WTC11 (cell line): ENCODE measurements at regions not wholly inside any gene's neighbourhood (a gene's known extent, or its start where the extent isn't known, plus 50 kb on each side); places are given as distances from the start of the nearest gene placed in this dataset.

Source experiments
- ATAC-seq: fragments of 200-7000 bp; cut with Tn5 transposase; 2 replicates; pipeline ENCODE4 v1.10.0; 2021; ENCODE audit warnings: mild to moderate bottlenecking, moderate library complexity
- CTCF ChIA-PET: fragments of 300-600 bp; sonication (Branson Sonifier 250); formaldehyde crosslinking; loops from one replicate; lab custom pipeline; 2021; ENCODE audit warnings: antibody characterized with exemption; lab: Charles Lee
- POLR2A ChIA-PET: fragments of 350-600 bp; sonication (Branson Sonifier 250); formaldehyde crosslinking; loops from one replicate; lab custom pipeline; 2021; ENCODE audit warnings: antibody characterized with exemption; lab: Charles Lee
- DNase-seq: peaks from one replicate; pipeline ENCODE4 v3.0.0; 2021; ENCODE audit warnings: low spot score
- H3K27ac Mint-ChIP-seq: 2 replicates; pipeline ENCODE4 v1.8.0; 2021; ENCODE audit warnings: mixed read lengths
- H3K27me3 Mint-ChIP-seq: 2 replicates; pipeline ENCODE4 v1.8.0; 2021; ENCODE audit warnings: low read depth, mild to moderate bottlenecking, moderate library complexity, mixed read lengths
- H3K36me3 Mint-ChIP-seq: 2 replicates; pipeline ENCODE4 v1.8.0; 2021; ENCODE audit warnings: mixed read lengths
- H3K4me1 Mint-ChIP-seq: 2 replicates; pipeline ENCODE4 v1.8.0; 2022; ENCODE audit warnings: mixed read lengths
- H3K4me3 Mint-ChIP-seq: 2 replicates; pipeline ENCODE4 v1.8.0; 2021; ENCODE audit warnings: mild to moderate bottlenecking, moderate library complexity, mixed read lengths
- H3K9me3 Mint-ChIP-seq: 2 replicates; pipeline ENCODE4 v1.8.0; 2021; ENCODE audit warnings: mixed read lengths
- CREM ChIP-seq: sonication (generic); formaldehyde crosslinking; IDR thresholded peaks from 2 replicates; pipeline ENCODE4 v1.8.1; 2022; ENCODE audit warnings: mild to moderate bottlenecking, missing genetic modification reagents, moderate library complexity
- ELF4 ChIP-seq: sonication (generic); formaldehyde crosslinking; IDR thresholded peaks from 2 replicates; pipeline ENCODE4 v1.8.1; 2022; ENCODE audit warnings: low read depth, mild to moderate bottlenecking, moderate library complexity, missing genetic modification reagents
- FOXJ3 ChIP-seq: sonication (generic); formaldehyde crosslinking; IDR thresholded peaks from 2 replicates; pipeline ENCODE4 v1.9.0; 2021; ENCODE audit warnings: missing genetic modification reagents, mild to moderate bottlenecking, borderline replicate concordance
- GABPB1 ChIP-seq: sonication (generic); formaldehyde crosslinking; IDR thresholded peaks from 2 replicates; pipeline ENCODE4 v1.8.1; 2023; ENCODE audit warnings: mild to moderate bottlenecking, missing genetic modification reagents
- GRHL2 ChIP-seq: fragments of 250-450 bp; sonication (Bioruptor Pico); IDR thresholded peaks from 2 replicates; pipeline ENCODE4 v1.8.0; 2022; ENCODE audit warnings: mild to moderate bottlenecking, moderate library complexity; ENCODE audit not compliant: insufficient replicate concordance, severe bottlenecking
- GTF2I ChIP-seq: fragments of 250-450 bp; sonication (Bioruptor Pico); conservative IDR thresholded peaks from 2 replicates; pipeline ENCODE4 v1.4.0; 2021; ENCODE audit warnings: mild to moderate bottlenecking
- KAT7 ChIP-seq: sonication (generic); formaldehyde crosslinking; IDR thresholded peaks from 2 replicates; pipeline ENCODE4 v1.8.1; 2023; ENCODE audit warnings: missing genetic modification reagents, mild to moderate bottlenecking, borderline replicate concordance
- MXD4 ChIP-seq: fragments of 250-450 bp; sonication (Bioruptor Pico); IDR thresholded peaks from 2 replicates; pipeline ENCODE4 v1.8.0; 2021; ENCODE audit warnings: mild to moderate bottlenecking, moderate library complexity, borderline replicate concordance
- MYBL2 ChIP-seq: sonication (generic); formaldehyde crosslinking; IDR thresholded peaks from 2 replicates; pipeline ENCODE4 v1.8.1; 2023; ENCODE audit warnings: mild to moderate bottlenecking, moderate library complexity, missing genetic modification reagents
- NFYB ChIP-seq: sonication (generic); formaldehyde crosslinking; conservative IDR thresholded peaks from 2 replicates; pipeline ENCODE4 v1.8.0; 2022; ENCODE audit warnings: low read depth, missing genetic modification reagents
- RORB ChIP-seq: fragments of 250-450 bp; sonication (Bioruptor Pico); IDR thresholded peaks from 2 replicates; pipeline ENCODE4 v1.9.0; 2021; ENCODE audit warnings: mild to moderate bottlenecking
- TCF7 ChIP-seq: sonication (generic); formaldehyde crosslinking; IDR thresholded peaks from 2 replicates; pipeline ENCODE4 v1.8.0; 2022; ENCODE audit warnings: mild to moderate bottlenecking, low read depth, missing genetic modification reagents, moderate library complexity
- ZNF219 ChIP-seq: sonication (generic); formaldehyde crosslinking; IDR thresholded peaks from 2 replicates; pipeline ENCODE4 v1.8.0; 2023; ENCODE audit warnings: missing genetic modification reagents, mild to moderate bottlenecking, borderline replicate concordance
- ZNF317 ChIP-seq: sonication (generic); formaldehyde crosslinking; IDR thresholded peaks from 2 replicates; pipeline ENCODE4 v1.8.1; 2023; ENCODE audit warnings: low read depth, mild to moderate bottlenecking, moderate library complexity, missing genetic modification reagents, borderline replicate concordance
- TF ChIP-seq, protein P1 (sequence below): fragments of 200-600 bp; IDR thresholded peaks from 2 replicates; pipeline ENCODE4 v1.8.0; 2022; ENCODE audit warnings: antibody characterized with exemption
- TF ChIP-seq, protein P2 (sequence below): sonication (generic); formaldehyde crosslinking; IDR thresholded peaks from 2 replicates; pipeline ENCODE4 v1.8.0; 2022; ENCODE audit warnings: mild to moderate bottlenecking, missing genetic modification reagents
- TF ChIP-seq, protein P3 (sequence below): sonication (generic); formaldehyde crosslinking; IDR thresholded peaks from 2 replicates; pipeline ENCODE4 v1.8.1; 2022; ENCODE audit warnings: low read depth, missing genetic modification reagents, borderline replicate concordance
- TF ChIP-seq, protein P4 (sequence below): fragments of 250-450 bp; sonication (Bioruptor Pico); IDR thresholded peaks from 2 replicates; pipeline ENCODE4 v1.9.0; 2021; ENCODE audit warnings: moderate library complexity, mild to moderate bottlenecking, inconsistent platforms, borderline replicate concordance
- TF ChIP-seq, protein P5 (sequence below): sonication (generic); formaldehyde crosslinking; conservative IDR thresholded peaks from 2 replicates; pipeline ENCODE4 v1.8.1; 2023; ENCODE audit warnings: mild to moderate bottlenecking, low read depth, missing genetic modification reagents, moderate library complexity
- TF ChIP-seq, protein P6 (sequence below): sonication (generic); formaldehyde crosslinking; IDR thresholded peaks from 2 replicates; pipeline ENCODE4 v1.8.1; 2022; ENCODE audit warnings: mild to moderate bottlenecking, missing genetic modification reagents, moderate library complexity, borderline replicate concordance

DNA sequence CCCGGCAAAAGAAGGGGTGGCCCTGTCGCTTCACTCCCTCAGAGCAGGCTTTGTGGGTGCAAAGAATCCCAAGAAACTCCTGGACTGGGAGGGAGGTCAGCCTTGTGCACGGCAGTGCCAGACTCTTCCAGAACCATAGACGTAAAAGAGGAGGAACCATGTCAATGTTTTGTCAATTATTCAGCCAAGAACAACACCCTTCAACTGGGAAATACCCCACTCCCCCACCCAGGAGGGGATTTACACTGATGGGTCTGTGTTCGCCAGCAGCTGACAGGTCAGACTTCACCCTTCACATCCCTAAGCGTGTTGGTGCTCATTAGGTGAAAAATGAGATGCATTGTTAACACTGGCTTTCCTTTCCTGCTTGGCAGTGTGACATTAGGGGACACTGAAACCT lies 116.8 kb upstream of the BMPER start:
- DNase-seq (no peak), ATAC-seq (no peak)
- Mint-ChIP-seq H3K9me3 (no peaks in the 10 kb centered on the region), H3K27me3 (no peaks in the 10 kb centered on the region), H3K27ac (no peak overlapping the region), H3K36me3 (no peaks in the 10 kb centered on the region; the same call in 1 of the 2 replicates), H3K4me3 (no peak overlapping the region), H3K4me1 (peaks cover 27% of the 10 kb centered on the region)
- TF ChIP-seq, protein P1, sequence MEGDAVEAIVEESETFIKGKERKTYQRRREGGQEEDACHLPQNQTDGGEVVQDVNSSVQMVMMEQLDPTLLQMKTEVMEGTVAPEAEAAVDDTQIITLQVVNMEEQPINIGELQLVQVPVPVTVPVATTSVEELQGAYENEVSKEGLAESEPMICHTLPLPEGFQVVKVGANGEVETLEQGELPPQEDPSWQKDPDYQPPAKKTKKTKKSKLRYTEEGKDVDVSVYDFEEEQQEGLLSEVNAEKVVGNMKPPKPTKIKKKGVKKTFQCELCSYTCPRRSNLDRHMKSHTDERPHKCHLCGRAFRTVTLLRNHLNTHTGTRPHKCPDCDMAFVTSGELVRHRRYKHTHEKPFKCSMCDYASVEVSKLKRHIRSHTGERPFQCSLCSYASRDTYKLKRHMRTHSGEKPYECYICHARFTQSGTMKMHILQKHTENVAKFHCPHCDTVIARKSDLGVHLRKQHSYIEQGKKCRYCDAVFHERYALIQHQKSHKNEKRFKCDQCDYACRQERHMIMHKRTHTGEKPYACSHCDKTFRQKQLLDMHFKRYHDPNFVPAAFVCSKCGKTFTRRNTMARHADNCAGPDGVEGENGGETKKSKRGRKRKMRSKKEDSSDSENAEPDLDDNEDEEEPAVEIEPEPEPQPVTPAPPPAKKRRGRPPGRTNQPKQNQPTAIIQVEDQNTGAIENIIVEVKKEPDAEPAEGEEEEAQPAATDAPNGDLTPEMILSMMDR: no peak
- TF ChIP-seq, protein P2, sequence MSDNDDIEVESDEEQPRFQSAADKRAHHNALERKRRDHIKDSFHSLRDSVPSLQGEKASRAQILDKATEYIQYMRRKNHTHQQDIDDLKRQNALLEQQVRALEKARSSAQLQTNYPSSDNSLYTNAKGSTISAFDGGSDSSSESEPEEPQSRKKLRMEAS (CRISPR knock-in tag): no peak
- TF ChIP-seq MYBL2 (CRISPR knock-in tag) (no peak), KAT7 (no peak), GTF2I (CRISPR knock-in tag) (no peak), ELF4 (CRISPR knock-in tag) (no peak), GABPB1 (CRISPR knock-in tag) (no peak), FOXJ3 (CRISPR knock-in tag) (no peak), ZNF219 (no peak), NFYB (CRISPR knock-in tag) (no peak), ZNF317 (CRISPR knock-in tag) (no peak), MXD4 (CRISPR knock-in tag) (no peak), GRHL2 (CRISPR knock-in tag) (no peak)
- TF ChIP-seq, protein P3, sequence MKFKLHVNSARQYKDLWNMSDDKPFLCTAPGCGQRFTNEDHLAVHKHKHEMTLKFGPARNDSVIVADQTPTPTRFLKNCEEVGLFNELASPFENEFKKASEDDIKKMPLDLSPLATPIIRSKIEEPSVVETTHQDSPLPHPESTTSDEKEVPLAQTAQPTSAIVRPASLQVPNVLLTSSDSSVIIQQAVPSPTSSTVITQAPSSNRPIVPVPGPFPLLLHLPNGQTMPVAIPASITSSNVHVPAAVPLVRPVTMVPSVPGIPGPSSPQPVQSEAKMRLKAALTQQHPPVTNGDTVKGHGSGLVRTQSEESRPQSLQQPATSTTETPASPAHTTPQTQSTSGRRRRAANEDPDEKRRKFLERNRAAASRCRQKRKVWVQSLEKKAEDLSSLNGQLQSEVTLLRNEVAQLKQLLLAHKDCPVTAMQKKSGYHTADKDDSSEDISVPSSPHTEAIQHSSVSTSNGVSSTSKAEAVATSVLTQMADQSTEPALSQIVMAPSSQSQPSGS (CRISPR knock-in tag): no peak
- TF ChIP-seq, protein P4, sequence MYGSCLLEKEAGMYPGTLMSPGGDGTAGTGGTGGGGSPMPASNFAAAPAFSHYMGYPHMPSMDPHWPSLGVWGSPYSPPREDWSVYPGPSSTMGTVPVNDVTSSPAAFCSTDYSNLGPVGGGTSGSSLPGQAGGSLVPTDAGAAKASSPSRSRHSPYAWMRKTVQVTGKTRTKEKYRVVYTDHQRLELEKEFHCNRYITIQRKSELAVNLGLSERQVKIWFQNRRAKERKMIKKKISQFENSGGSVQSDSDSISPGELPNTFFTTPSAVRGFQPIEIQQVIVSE (CRISPR knock-in tag): no peak
- POLR2A ChIA-PET: no interaction called here
- CTCF ChIA-PET: interaction anchor here (2.1 kb wide), 1 partner anchor 144 kb away, joined by 5 read pairs; no protein-coding TSS in a partner anchor

DNA sequence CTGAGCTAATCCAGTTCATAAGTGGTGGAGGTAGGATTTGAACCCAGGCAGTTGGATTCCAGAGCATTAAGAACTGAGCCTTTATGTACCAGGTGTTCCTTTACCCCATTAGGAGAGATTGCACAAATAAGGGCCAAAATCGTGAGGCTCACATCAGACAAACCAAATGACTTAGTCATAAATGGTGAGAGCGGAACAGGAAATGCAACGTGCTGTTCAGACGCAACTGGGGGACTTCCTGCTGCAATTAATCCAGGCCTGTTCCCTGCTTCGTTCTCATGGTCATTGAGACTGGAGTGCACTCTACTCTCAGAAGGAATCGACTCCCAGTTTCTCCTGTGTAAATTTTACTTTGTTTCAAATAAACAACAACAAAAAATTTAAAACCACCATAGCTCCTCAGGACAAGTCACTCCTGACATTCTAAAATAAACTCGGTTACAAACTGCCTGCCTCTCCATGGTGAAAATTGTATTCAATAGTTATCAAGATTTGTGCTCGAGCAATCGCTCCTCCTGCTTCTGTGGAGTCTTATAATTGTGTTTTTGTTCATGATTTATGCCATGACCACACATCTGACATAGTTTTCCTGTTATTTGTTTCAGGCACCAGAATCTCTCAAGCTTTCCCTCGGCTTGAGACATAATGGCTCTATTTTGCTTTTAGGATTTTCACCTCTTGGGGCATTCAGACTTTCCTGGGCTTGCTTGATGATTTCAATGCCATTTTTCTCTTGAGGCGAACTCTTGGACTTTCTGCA lies 115.3 kb upstream of the BMPER start:
- Mint-ChIP-seq H3K4me3 (no peak overlapping the region), H3K36me3 (no peaks in the 10 kb centered on the region; the same call in 1 of the 2 replicates), H3K9me3 (no peaks in the 10 kb centered on the region), H3K27ac (peak overlapping the region; percentile 46), H3K4me1 (peaks cover 27% of the 10 kb centered on the region), H3K27me3 (no peaks in the 10 kb centered on the region)
- ChIA-PET CTCF (no interaction called here), POLR2A (interaction anchor here (0.9 kb wide), 1 partner anchor 14 kb away, joined by 3 read pairs; no protein-coding TSS in a partner anchor)
- TF ChIP-seq RORB (CRISPR knock-in tag): no peak
- TF ChIP-seq, protein P5, sequence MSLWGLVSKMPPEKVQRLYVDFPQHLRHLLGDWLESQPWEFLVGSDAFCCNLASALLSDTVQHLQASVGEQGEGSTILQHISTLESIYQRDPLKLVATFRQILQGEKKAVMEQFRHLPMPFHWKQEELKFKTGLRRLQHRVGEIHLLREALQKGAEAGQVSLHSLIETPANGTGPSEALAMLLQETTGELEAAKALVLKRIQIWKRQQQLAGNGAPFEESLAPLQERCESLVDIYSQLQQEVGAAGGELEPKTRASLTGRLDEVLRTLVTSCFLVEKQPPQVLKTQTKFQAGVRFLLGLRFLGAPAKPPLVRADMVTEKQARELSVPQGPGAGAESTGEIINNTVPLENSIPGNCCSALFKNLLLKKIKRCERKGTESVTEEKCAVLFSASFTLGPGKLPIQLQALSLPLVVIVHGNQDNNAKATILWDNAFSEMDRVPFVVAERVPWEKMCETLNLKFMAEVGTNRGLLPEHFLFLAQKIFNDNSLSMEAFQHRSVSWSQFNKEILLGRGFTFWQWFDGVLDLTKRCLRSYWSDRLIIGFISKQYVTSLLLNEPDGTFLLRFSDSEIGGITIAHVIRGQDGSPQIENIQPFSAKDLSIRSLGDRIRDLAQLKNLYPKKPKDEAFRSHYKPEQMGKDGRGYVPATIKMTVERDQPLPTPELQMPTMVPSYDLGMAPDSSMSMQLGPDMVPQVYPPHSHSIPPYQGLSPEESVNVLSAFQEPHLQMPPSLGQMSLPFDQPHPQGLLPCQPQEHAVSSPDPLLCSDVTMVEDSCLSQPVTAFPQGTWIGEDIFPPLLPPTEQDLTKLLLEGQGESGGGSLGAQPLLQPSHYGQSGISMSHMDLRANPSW (CRISPR knock-in tag): no peak
- TF ChIP-seq TCF7 (CRISPR knock-in tag): no peak
- no peak for TF ChIP-seq CREM
- TF ChIP-seq, protein P6, sequence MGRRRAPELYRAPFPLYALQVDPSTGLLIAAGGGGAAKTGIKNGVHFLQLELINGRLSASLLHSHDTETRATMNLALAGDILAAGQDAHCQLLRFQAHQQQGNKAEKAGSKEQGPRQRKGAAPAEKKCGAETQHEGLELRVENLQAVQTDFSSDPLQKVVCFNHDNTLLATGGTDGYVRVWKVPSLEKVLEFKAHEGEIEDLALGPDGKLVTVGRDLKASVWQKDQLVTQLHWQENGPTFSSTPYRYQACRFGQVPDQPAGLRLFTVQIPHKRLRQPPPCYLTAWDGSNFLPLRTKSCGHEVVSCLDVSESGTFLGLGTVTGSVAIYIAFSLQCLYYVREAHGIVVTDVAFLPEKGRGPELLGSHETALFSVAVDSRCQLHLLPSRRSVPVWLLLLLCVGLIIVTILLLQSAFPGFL (CRISPR knock-in tag): no peak
- DNase-seq: no peak
- no peak for ATAC-seq
